ENCODE measurements at regions not wholly inside any gene's neighbourhood (a gene's known extent, or its start where the extent isn't known, plus 50 kb on each side); places are given as distances from the start of the nearest gene placed in this dataset.

DNA sequence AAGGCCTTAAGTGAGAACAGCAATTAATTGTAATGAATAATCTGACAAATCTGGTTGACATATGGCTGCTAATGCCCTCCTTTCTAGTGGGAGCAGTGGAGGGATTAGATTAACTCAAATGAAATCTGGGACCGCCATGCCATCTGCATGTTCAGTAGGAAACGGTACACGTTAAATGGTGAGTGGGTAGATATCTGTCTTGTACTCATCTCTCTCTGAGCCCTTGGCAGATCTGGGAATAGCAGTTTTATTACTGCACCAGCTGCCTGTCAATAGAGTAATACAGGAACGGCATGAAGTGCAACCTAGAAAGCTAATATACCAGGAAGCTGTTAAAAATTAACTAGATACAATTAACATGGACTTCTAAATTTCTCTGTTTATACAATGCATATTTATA is 258.8 kb downstream of the GPD2 start:
- no peaks in the 10 kb centered on the region for H3K79me2 ChIP-seq (ENCODE audit: control insufficient read depth, insufficient read depth, low read length)
- no peak overlapping the region for H3K4me3 ChIP-seq (replicated peaks in 1 of 4; ENCODE audit: control extremely low read depth in 1 of 4, insufficient read depth in 1 of 4, low read depth in 3 of 4, low read length in 4 of 4)
- TF ChIP-seq CTCF (conservative IDR thresholded peaks at IDR 0.05 in 1 of 2, IDR thresholded peaks at IDR 0.05 in 1 of 2; ENCODE audit: low read depth in 1 of 2, low read length in 2 of 2) (no peak), EZH2 (IDR thresholded peaks at IDR 0.05; ENCODE audit: low read length, missing control alignments) (no peak)
- no peaks in the 10 kb centered on the region for H3K4me1 ChIP-seq (ENCODE audit: control insufficient read depth, extremely low read depth, insufficient read depth, low read length)
- no peak for DNase-seq (ENCODE audit: low read depth in 2 of 2)
- no peak overlapping the region for H3K27ac ChIP-seq (ENCODE audit: insufficient read depth, low read length)
- no peaks in the 10 kb centered on the region for H3K36me3 ChIP-seq (ENCODE audit: control insufficient read depth, insufficient read depth, low read length)
- no peaks in the 10 kb centered on the region for H3K27me3 ChIP-seq (ENCODE audit: control insufficient read depth, insufficient read depth, low read length)
- no peak overlapping the region for H3K4me2 ChIP-seq (ENCODE audit: extremely low read depth, insufficient read depth, low read length)
- H2AFZ ChIP-seq (ENCODE audit: low read length) = no peak overlapping the region
- H4K20me1 ChIP-seq (ENCODE audit: control insufficient read depth, extremely low read depth, insufficient read depth, low read length) = no peaks in the 10 kb centered on the region
- H3K9ac ChIP-seq (ENCODE audit: insufficient read depth, low read length) = no peak overlapping the region
- no peaks in the 10 kb centered on the region for H3K9me3 ChIP-seq (ENCODE audit: control insufficient read depth, insufficient read depth, low read depth, low read length)

- H3K27me3 ChIP-seq (ENCODE audit: control insufficient read depth, insufficient read depth, low read length) = no peaks in the 10 kb centered on the region
- no peak overlapping the region for H3K27ac ChIP-seq (ENCODE audit: insufficient read depth, low read length)
- H3K9me3 ChIP-seq (ENCODE audit: control insufficient read depth, insufficient read depth, low read depth, low read length) = no peaks in the 10 kb centered on the region
- H2AFZ ChIP-seq (ENCODE audit: low read length) = no peak overlapping the region
- H4K20me1 ChIP-seq (ENCODE audit: control insufficient read depth, extremely low read depth, insufficient read depth, low read length) = no peaks in the 10 kb centered on the region
- no peaks in the 10 kb centered on the region for H3K4me1 ChIP-seq (ENCODE audit: control insufficient read depth, extremely low read depth, insufficient read depth, low read length)
- no peak overlapping the region for H3K9ac ChIP-seq (ENCODE audit: insufficient read depth, low read length)
- TF ChIP-seq CTCF (conservative IDR thresholded peaks at IDR 0.05 in 1 of 2, IDR thresholded peaks at IDR 0.05 in 1 of 2; ENCODE audit: low read depth in 1 of 2, low read length in 2 of 2) (no peak), EZH2 (IDR thresholded peaks at IDR 0.05; ENCODE audit: low read length, missing control alignments) (no peak)
- no peak overlapping the region for H3K4me2 ChIP-seq (ENCODE audit: extremely low read depth, insufficient read depth, low read length)
- DNase-seq (ENCODE audit: low read depth in 2 of 2) = no peak
- no peaks in the 10 kb centered on the region for H3K79me2 ChIP-seq (ENCODE audit: control insufficient read depth, insufficient read depth, low read length)
- H3K36me3 ChIP-seq (ENCODE audit: control insufficient read depth, insufficient read depth, low read length) = no peaks in the 10 kb centered on the region
- no peak overlapping the region for H3K4me3 ChIP-seq (replicated peaks in 1 of 4; ENCODE audit: control extremely low read depth in 1 of 4, insufficient read depth in 1 of 4, low read depth in 3 of 4, low read length in 4 of 4)
Observed at GRCh38 chr2:156695595-156695994, 259.4 kb downstream of the GPD2 start.

GRCh38 chr2:156697906-156698305 is 261.7 kb downstream of the GPD2 start:
- no peaks in the 10 kb centered on the region for H3K9me3 ChIP-seq (ENCODE audit: control insufficient read depth, insufficient read depth, low read depth, low read length)
- no peaks in the 10 kb centered on the region for H3K4me1 ChIP-seq (ENCODE audit: control insufficient read depth, extremely low read depth, insufficient read depth, low read length)
- H3K27ac ChIP-seq (ENCODE audit: insufficient read depth, low read length) = no peak overlapping the region
- H3K4me3 ChIP-seq (replicated peaks in 1 of 4; ENCODE audit: control extremely low read depth in 1 of 4, insufficient read depth in 1 of 4, low read depth in 3 of 4, low read length in 4 of 4) = no peak overlapping the region
- no peak overlapping the region for H3K9ac ChIP-seq (ENCODE audit: insufficient read depth, low read length)
- no peaks in the 10 kb centered on the region for H3K36me3 ChIP-seq (ENCODE audit: control insufficient read depth, insufficient read depth, low read length)
- H4K20me1 ChIP-seq (ENCODE audit: control insufficient read depth, extremely low read depth, insufficient read depth, low read length) = no peaks in the 10 kb centered on the region
- H3K4me2 ChIP-seq (ENCODE audit: extremely low read depth, insufficient read depth, low read length) = no peak overlapping the region
- H3K79me2 ChIP-seq (ENCODE audit: control insufficient read depth, insufficient read depth, low read length) = no peaks in the 10 kb centered on the region
- TF ChIP-seq CTCF (conservative IDR thresholded peaks at IDR 0.05 in 1 of 2, IDR thresholded peaks at IDR 0.05 in 1 of 2; ENCODE audit: low read depth in 1 of 2, low read length in 2 of 2) = no peak
- TF ChIP-seq EZH2 (IDR thresholded peaks at IDR 0.05; ENCODE audit: low read length, missing control alignments) = no peak
- H3K27me3 ChIP-seq (ENCODE audit: control insufficient read depth, insufficient read depth, low read length) = no peaks in the 10 kb centered on the region
- H2AFZ ChIP-seq (ENCODE audit: low read length) = no peak overlapping the region
- DNase-seq (ENCODE audit: low read depth in 2 of 2) = no peak

All from fibroblast of lung (primary cell).